Transverse colon (tissue), 4 donors: ENCODE measurements at regions not wholly inside any gene's neighbourhood (a gene's known extent, or its start where the extent isn't known, plus 50 kb on each side); places are given as distances from the start of the nearest gene placed in this dataset.

Experiments used
- POLR2A ChIP-seq: fragments of 450-650 bp; IDR thresholded peaks from one replicate; pipeline ENCODE4 v1.6.1; 2016; ENCODE audit warnings: antibody characterized with exemption, mild to moderate bottlenecking, moderate library complexity
- POLR2AphosphoS5 ChIP-seq, 3 donors: sonication (generic); formaldehyde crosslinking; IDR thresholded peaks; one replicate each; pipeline ENCODE4 v1.6.1; 2016; ENCODE audit warnings: antibody characterized with exemption in 3 of 3
- TF ChIP-seq, protein P1 (sequence below), 5 experiments: fragments of 200-600 bp in 3 of 5; fragments of 450-650 bp in 2 of 5; sonication (generic) in 3 of 5; IDR thresholded peaks; 1 replicate in 2 of 5; 2 replicates in 3 of 5; pipeline ENCODE4 v1.5.1; 2016 to 2017; ENCODE audit warnings: antibody characterized with exemption in 5 of 5, inconsistent platforms in 3 of 5, mild to moderate bottlenecking in 2 of 5, moderate library complexity in 1 of 5

DNA sequence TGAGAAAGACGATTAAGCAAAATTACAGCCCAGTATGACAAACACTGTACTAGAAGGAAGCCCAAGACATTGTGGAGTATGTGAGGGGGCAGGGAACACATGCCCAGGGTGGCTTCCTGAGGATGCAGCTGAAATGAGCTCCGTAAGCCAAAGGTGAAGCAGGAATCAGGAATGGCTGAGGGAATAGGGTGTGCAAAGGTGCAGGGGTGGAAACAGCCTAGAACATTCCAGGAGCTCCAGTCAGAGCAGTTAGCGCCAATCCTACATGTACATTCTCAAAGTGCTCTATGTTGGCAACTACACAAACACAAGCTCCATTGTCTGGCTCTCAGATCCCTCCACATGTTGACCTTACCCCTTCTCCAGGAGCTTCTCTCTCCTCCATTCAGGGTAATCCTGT lies 257.9 kb downstream of the MAN2A1 start:
- TF ChIP-seq POLR2A (no peak), POLR2AphosphoS5 (IDR thresholded peaks at IDR 0.05) (no peak)
- TF ChIP-seq, protein P1, sequence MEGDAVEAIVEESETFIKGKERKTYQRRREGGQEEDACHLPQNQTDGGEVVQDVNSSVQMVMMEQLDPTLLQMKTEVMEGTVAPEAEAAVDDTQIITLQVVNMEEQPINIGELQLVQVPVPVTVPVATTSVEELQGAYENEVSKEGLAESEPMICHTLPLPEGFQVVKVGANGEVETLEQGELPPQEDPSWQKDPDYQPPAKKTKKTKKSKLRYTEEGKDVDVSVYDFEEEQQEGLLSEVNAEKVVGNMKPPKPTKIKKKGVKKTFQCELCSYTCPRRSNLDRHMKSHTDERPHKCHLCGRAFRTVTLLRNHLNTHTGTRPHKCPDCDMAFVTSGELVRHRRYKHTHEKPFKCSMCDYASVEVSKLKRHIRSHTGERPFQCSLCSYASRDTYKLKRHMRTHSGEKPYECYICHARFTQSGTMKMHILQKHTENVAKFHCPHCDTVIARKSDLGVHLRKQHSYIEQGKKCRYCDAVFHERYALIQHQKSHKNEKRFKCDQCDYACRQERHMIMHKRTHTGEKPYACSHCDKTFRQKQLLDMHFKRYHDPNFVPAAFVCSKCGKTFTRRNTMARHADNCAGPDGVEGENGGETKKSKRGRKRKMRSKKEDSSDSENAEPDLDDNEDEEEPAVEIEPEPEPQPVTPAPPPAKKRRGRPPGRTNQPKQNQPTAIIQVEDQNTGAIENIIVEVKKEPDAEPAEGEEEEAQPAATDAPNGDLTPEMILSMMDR (IDR thresholded peaks at IDR 0.05), result no peak
